ENCODE measurements at regions not wholly inside any gene's neighbourhood (a gene's known extent, or its start where the extent isn't known, plus 50 kb on each side); places are given as distances from the start of the nearest gene placed in this dataset.

DNA sequence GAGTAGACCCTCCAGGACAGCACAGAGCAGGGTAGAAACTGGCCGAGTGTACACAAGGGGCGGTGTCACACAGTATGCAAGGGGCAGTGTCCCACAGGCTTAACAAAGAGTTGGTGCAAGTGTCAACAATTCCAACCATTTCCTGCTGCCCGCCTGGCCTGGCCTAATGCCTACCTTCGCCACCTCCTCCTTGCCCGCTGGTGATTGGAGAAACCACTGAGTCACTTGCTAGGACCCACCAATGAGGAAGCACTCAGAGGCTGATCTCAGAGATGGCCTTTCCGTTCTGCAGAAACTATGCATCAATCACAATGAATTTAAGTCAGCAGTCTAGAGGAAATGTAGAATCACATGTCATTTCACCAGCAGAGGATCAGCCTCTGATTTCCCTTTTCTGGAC lies 263.3 kb upstream of the PKDCC start:
- TF ChIP-seq POLR2AphosphoS5 (IDR thresholded peaks at IDR 0.05): no peak
- no peak for TF ChIP-seq POLR2A (IDR thresholded peaks at IDR 0.05)
- TF ChIP-seq, protein P1, sequence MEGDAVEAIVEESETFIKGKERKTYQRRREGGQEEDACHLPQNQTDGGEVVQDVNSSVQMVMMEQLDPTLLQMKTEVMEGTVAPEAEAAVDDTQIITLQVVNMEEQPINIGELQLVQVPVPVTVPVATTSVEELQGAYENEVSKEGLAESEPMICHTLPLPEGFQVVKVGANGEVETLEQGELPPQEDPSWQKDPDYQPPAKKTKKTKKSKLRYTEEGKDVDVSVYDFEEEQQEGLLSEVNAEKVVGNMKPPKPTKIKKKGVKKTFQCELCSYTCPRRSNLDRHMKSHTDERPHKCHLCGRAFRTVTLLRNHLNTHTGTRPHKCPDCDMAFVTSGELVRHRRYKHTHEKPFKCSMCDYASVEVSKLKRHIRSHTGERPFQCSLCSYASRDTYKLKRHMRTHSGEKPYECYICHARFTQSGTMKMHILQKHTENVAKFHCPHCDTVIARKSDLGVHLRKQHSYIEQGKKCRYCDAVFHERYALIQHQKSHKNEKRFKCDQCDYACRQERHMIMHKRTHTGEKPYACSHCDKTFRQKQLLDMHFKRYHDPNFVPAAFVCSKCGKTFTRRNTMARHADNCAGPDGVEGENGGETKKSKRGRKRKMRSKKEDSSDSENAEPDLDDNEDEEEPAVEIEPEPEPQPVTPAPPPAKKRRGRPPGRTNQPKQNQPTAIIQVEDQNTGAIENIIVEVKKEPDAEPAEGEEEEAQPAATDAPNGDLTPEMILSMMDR (IDR thresholded peaks at IDR 0.05): no peak
- TF ChIP-seq EP300 (IDR thresholded peaks at IDR 0.05): no peak
- no peaks in the 10 kb centered on the region for H3K36me3 ChIP-seq
- no peak overlapping the region for H3K4me3 ChIP-seq
- H3K27ac ChIP-seq: no peak overlapping the region
- H3K27me3 ChIP-seq: no peaks in the 10 kb centered on the region
- no peaks in the 10 kb centered on the region for H3K4me1 ChIP-seq
- intact Hi-C loops (cut with DNase I): loop anchor here (5.0 kb wide), 1 partner anchor 1872 kb away; no protein-coding TSS in a partner anchor
- no peaks in the 10 kb centered on the region for H3K9me3 ChIP-seq
- DNase-seq: no peak
- WGBS, 2 donors: 74 to 88% methylated on average over 6 of the region's 6 CpGs

DNA sequence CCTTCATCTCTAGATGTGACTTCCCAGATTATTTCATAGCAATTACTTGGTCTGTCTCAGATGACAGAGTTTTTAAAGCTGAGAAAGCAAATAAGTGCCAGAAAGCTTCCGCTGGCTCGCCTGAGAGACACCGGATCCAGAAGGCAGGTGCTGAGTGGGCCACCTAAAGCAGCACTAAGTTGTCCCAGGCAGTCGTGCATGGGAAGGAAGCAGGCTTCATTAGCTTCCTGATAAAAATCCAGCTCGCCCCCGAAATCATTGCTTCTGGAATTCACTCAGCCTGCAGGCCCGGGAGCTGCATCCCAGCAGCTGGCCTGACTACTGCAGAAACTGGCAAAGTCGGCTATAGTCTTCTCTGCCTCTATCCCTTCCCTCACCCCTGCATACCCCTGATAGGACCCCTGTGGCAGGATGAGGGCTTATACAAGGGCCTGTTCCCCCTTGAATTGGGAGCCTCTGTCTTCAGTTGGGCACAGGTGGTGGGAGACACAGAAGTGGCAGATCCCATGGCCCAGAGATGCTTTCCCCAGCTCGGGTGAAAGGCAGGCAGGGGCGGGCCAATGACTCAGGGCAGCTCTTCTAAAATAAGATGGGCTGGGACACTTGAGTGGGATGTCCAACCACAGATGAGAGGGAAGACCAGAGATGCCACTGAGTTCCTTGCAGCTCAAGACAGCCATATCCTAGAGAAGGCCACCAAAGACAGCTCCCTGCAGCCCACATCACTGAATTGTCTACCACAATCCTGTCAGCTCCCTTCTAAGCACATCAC lies 262.4 kb upstream of the PKDCC start:
- no peak overlapping the region for H3K27ac ChIP-seq
- intact Hi-C loops (cut with DNase I): no loop called here
- DNase-seq: no peak
- H3K9me3 ChIP-seq: no peaks in the 10 kb centered on the region
- H3K4me3 ChIP-seq: no peak overlapping the region
- 79% methylated on average over 10 of the region's 10 CpGs for WGBS, 2 donors
- H3K4me1 ChIP-seq: no peaks in the 10 kb centered on the region
- no peaks in the 10 kb centered on the region for H3K36me3 ChIP-seq
- H3K27me3 ChIP-seq: no peaks in the 10 kb centered on the region
- no peak for TF ChIP-seq POLR2A (IDR thresholded peaks at IDR 0.05)
- TF ChIP-seq POLR2AphosphoS5 (IDR thresholded peaks at IDR 0.05): no peak
- TF ChIP-seq, protein P1 (IDR thresholded peaks at IDR 0.05): no peak
- no peak for TF ChIP-seq EP300 (IDR thresholded peaks at IDR 0.05)

DNA sequence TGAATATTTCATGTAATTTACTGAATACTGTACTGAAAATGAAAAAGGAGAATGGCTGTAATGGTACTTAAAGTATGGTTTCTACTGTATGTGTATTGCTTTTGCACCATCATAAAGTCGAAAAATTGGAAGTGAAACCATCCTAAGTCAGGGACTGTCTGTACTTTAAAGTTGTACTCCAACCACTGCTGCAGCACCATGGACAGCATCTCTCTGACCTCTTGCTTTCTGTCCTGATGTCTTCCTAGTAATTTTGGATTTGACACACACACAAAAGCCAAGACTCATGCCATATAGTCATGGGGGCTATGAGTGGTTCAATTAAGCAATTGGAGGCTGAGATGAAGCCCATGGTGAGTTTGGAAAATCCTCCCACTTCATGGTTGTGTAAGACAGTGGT lies 256.3 kb upstream of the PKDCC start:
- 26 to 42% methylated on average over 1 of the region's 1 CpG for WGBS, 2 donors
- Histone ChIP-seq H3K4me3 (no peak overlapping the region), H3K27me3 (no peaks in the 10 kb centered on the region), H3K4me1 (no peaks in the 10 kb centered on the region), H3K9me3 (no peaks in the 10 kb centered on the region), H3K36me3 (no peaks in the 10 kb centered on the region), H3K27ac (no peak overlapping the region)
- TF ChIP-seq, protein P1 (IDR thresholded peaks at IDR 0.05): no peak
- no peak for TF ChIP-seq POLR2A (IDR thresholded peaks at IDR 0.05)
- intact Hi-C loops (cut with DNase I): no loop called here
- no peak for DNase-seq

DNA sequence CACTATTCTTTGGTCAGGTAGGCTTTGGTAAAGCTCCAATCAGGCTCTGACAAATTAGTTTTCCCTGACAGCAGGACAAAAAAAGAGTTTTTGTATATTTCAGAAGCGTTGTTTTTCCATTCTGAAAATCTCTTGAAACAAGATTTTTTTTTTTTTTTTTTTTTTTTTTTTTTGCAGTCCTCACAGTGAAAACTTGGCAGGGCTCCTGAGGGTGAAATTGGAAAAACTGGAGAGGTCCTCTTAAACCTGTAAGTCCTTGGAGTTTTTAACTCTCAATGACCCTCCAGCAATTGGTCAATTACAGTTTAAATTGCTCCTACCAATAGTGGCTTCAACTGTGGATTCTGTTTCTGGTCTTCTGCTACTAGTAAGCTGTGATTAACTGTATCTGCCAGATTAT lies 244.5 kb upstream of the PKDCC start:
- 74 to 83% methylated on average over 1 of the region's 1 CpG for WGBS, 2 donors

More for the DNA sequence above, 244.5 kb upstream of the PKDCC start:
- intact Hi-C loops (cut with DNase I): no loop called here
- H3K36me3 ChIP-seq: no peaks in the 10 kb centered on the region
- H3K4me1 ChIP-seq: no peaks in the 10 kb centered on the region
- H3K27me3 ChIP-seq: no peaks in the 10 kb centered on the region
- no peak for TF ChIP-seq POLR2AphosphoS5 (IDR thresholded peaks at IDR 0.05)
- TF ChIP-seq POLR2A (IDR thresholded peaks at IDR 0.05): no peak
- TF ChIP-seq, protein P1 (IDR thresholded peaks at IDR 0.05): no peak
- TF ChIP-seq EP300 (IDR thresholded peaks at IDR 0.05): no peak
- H3K4me3 ChIP-seq: no peak overlapping the region
- H3K27ac ChIP-seq: no peak overlapping the region
- no peak for DNase-seq
- H3K9me3 ChIP-seq: peaks cover 0 to 4% (median 0%) of the 10 kb centered on the region in 4 donors

Measured in sigmoid colon (tissue), 6 donors.